GM23338 (cell line): ENCODE measurements at regions not wholly inside any gene's neighbourhood (a gene's known extent, or its start where the extent isn't known, plus 50 kb on each side); places are given as distances from the start of the nearest gene placed in this dataset.

Experiments used
- ATAC-seq: fragments of 200-7000 bp; cut with Tn5 transposase; 3 replicates; pipeline ENCODE4 v1.9.1; 2020
- DNase-seq: peaks from one replicate; pipeline ENCODE4 v3.0.0-alpha.2; 2015; ENCODE audit warnings: low spot score
- H2AFZ ChIP-seq: fragments of 200-600 bp; sonication (generic); 2 replicates; pipeline ENCODE4 v1.8.0; 2016; ENCODE audit warnings: antibody characterized with exemption, mild to moderate bottlenecking, moderate library complexity
- H3F3A ChIP-seq: fragments of 200-600 bp; sonication (generic); replicated peaks from 2 replicates; pipeline ENCODE4 v1.8.0; 2017; ENCODE audit warnings: antibody characterized with exemption, mixed run types, low read depth
- H3K27ac ChIP-seq: fragments of 200-600 bp; sonication (generic); 2 replicates; pipeline ENCODE4 v1.6.1; 2016; ENCODE audit warnings: low read depth
- H3K27me3 ChIP-seq: fragments of 200-600 bp; sonication (generic); 2 replicates; pipeline ENCODE4 v1.8.0; 2016; ENCODE audit warnings: mild to moderate bottlenecking, mixed run types, moderate library complexity; ENCODE audit not compliant: insufficient read depth
- H3K36me3 ChIP-seq: fragments of 200-600 bp; sonication (generic); 2 replicates; pipeline ENCODE4 v1.8.0; 2016; ENCODE audit warnings: mild to moderate bottlenecking; ENCODE audit not compliant: insufficient read depth
- H3K4me1 ChIP-seq: fragments of 200-600 bp; sonication (generic); 2 replicates; pipeline ENCODE4 v1.8.0; 2016; ENCODE audit warnings: mild to moderate bottlenecking, moderate library complexity; ENCODE audit not compliant: insufficient read depth
- H3K4me2 ChIP-seq: fragments of 200-600 bp; sonication (generic); 2 replicates; pipeline ENCODE4 v1.7.1; 2017; ENCODE audit warnings: mixed run types
- H3K4me3 ChIP-seq: fragments of 200-600 bp; sonication (generic); 2 replicates; pipeline ENCODE4 v1.6.1; 2016; ENCODE audit warnings: mixed run types
- H3K79me2 ChIP-seq: fragments of 200-600 bp; sonication (generic); replicated peaks from 2 replicates; pipeline ENCODE4 v1.8.0; 2017; ENCODE audit warnings: mild to moderate bottlenecking; ENCODE audit not compliant: insufficient read depth
- H3K9me2 ChIP-seq: fragments of 200-600 bp; sonication (generic); 2 replicates; pipeline ENCODE4 v1.8.0; 2017; ENCODE audit not compliant: insufficient read depth
- H4K20me1 ChIP-seq: fragments of 200-600 bp; sonication (generic); replicated peaks from 2 replicates; pipeline ENCODE4 v1.8.0; 2017; ENCODE audit warnings: mild to moderate bottlenecking; ENCODE audit not compliant: insufficient read depth
- H3K27ac Mint-ChIP-seq: 2 replicates; pipeline ENCODE4 v1.8.0; 2020; ENCODE audit warnings: inconsistent platforms, mild to moderate bottlenecking, moderate library complexity, mixed read lengths
- H3K27me3 Mint-ChIP-seq: 3 replicates; pipeline ENCODE4 v1.8.0; 2022; ENCODE audit warnings: low read depth, mild to moderate bottlenecking, moderate library complexity, mixed read lengths, inconsistent platforms; ENCODE audit not compliant: insufficient read depth, poor library complexity
- H3K36me3 Mint-ChIP-seq: 3 replicates; pipeline ENCODE4 v1.8.0; 2021; ENCODE audit warnings: low read depth, mild to moderate bottlenecking, inconsistent platforms, moderate library complexity, mixed read lengths
- H3K4me1 Mint-ChIP-seq: 3 replicates; pipeline ENCODE4 v1.8.0; 2020; ENCODE audit warnings: mild to moderate bottlenecking, inconsistent platforms, mixed read lengths
- H3K4me3 Mint-ChIP-seq: 3 replicates; pipeline ENCODE4 v1.8.0; 2021; ENCODE audit warnings: moderate library complexity, mild to moderate bottlenecking, inconsistent platforms, mixed read lengths
- H3K9me3 Mint-ChIP-seq: 3 replicates; pipeline ENCODE4 v1.8.0; 2020; ENCODE audit warnings: moderate library complexity, mild to moderate bottlenecking, inconsistent platforms, mixed read lengths
- CREB1 ChIP-seq: fragments of 250-450 bp; sonication (Bioruptor Pico); IDR thresholded peaks from 2 replicates; pipeline ENCODE4 v1.5.0; 2020; ENCODE audit warnings: low read depth, mild to moderate bottlenecking, moderate library complexity
- EZH2 ChIP-seq: fragments of 200-600 bp; sonication (generic); IDR thresholded peaks from one replicate; pipeline ENCODE4 v1.8.0; 2017; ENCODE audit warnings: antibody characterized with exemption, mild to moderate bottlenecking, low read depth; ENCODE audit not compliant: unreplicated experiment
- EZH2phosphoT487 ChIP-seq: fragments of 200-600 bp; sonication (generic); IDR thresholded peaks from one replicate; pipeline ENCODE4 v1.8.1; 2018; ENCODE audit warnings: antibody characterized with exemption; ENCODE audit not compliant: unreplicated experiment
- JUNB ChIP-seq: IDR thresholded peaks from one replicate; pipeline ENCODE4 v1.6.1; 2016; ENCODE audit warnings: antibody characterized with exemption; ENCODE audit not compliant: unreplicated experiment
- NANOG ChIP-seq: IDR thresholded peaks from 2 replicates; pipeline ENCODE4 v1.6.1; 2016; ENCODE audit warnings: antibody characterized with exemption, borderline replicate concordance
- POLR2AphosphoS5 ChIP-seq: IDR thresholded peaks from 2 replicates; pipeline ENCODE4 v1.6.1; 2016; ENCODE audit warnings: antibody characterized with exemption, low read depth
- STAT1 ChIP-seq: IDR thresholded peaks from one replicate; pipeline ENCODE4 v1.6.1; 2016; ENCODE audit warnings: antibody characterized with exemption; ENCODE audit not compliant: unreplicated experiment
- ZNF462 ChIP-seq: fragments of 250-450 bp; sonication (Bioruptor Pico); IDR thresholded peaks from 2 replicates; pipeline ENCODE4 v1.5.0; 2020; ENCODE audit warnings: mild to moderate bottlenecking, moderate library complexity
- TF ChIP-seq, protein P1 (sequence below), 2 experiments: fragments of 200-600 bp in 1 of 2; sonication (generic) in 1 of 2; conservative IDR thresholded peaks; 2 replicates each; pipeline versions ENCODE4 v1.5.1 to v1.6.1; 2016 to 2017; ENCODE audit warnings: antibody characterized with exemption in 2 of 2, low read depth in 2 of 2, mild to moderate bottlenecking in 2 of 2, moderate library complexity in 1 of 2

DNA sequence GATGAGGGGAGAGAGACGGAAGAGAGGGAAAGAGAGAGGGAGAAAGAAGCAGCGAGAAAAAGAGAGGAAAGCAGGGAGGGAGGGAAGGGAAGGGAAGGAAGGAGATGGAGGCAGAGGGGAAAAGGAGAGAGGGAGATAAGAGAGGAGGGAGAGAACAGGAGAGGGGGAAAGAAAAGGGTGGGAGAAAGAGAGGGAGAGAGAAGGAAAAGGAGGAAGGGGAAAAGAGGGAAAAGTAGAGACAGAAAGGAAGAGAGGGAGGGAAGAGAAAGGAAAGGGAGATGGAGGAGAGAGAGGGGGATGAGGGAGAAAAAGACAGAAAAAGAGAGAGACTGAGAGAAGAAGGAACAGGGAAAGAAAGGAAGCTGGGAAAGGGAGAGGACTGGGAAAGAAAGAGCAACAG, 814.4 kb downstream of the CDH11 start (continued):
- TF ChIP-seq ZNF462 (CRISPR knock-in tag) (no peak), CREB1 (CRISPR knock-in tag) (no peak), JUNB (no peak), EZH2 (no peak), POLR2AphosphoS5 (no peak), STAT1 (no peak), EZH2phosphoT487 (no peak)
- TF ChIP-seq, protein P1, sequence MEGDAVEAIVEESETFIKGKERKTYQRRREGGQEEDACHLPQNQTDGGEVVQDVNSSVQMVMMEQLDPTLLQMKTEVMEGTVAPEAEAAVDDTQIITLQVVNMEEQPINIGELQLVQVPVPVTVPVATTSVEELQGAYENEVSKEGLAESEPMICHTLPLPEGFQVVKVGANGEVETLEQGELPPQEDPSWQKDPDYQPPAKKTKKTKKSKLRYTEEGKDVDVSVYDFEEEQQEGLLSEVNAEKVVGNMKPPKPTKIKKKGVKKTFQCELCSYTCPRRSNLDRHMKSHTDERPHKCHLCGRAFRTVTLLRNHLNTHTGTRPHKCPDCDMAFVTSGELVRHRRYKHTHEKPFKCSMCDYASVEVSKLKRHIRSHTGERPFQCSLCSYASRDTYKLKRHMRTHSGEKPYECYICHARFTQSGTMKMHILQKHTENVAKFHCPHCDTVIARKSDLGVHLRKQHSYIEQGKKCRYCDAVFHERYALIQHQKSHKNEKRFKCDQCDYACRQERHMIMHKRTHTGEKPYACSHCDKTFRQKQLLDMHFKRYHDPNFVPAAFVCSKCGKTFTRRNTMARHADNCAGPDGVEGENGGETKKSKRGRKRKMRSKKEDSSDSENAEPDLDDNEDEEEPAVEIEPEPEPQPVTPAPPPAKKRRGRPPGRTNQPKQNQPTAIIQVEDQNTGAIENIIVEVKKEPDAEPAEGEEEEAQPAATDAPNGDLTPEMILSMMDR (conservative IDR thresholded peaks at IDR 0.05; ENCODE audit: low read depth in 2 of 2) = no peak

GRCh38 chr16:64305663-64306062, 816.2 kb downstream of the CDH11 start:
- Histone ChIP-seq H3K27me3 (no peaks in the 10 kb centered on the region), H4K20me1 (no peaks in the 10 kb centered on the region), H3K4me2 (no peak overlapping the region), H3K9me2 (peaks cover 5% of the 10 kb centered on the region; the same call in 1 of the 2 replicates), H3K27ac (no peak overlapping the region), H3K79me2 (no peaks in the 10 kb centered on the region), H3K36me3 (no peaks in the 10 kb centered on the region), H2AFZ (no peak overlapping the region), H3K4me1 (no peaks in the 10 kb centered on the region), H3F3A (no peaks in the 10 kb centered on the region), H3K4me3 (no peak overlapping the region)
- H3K4me3 Mint-ChIP-seq = no peak overlapping the region
- ATAC-seq (no peak), DNase-seq (no peak)
- H3K9me3 Mint-ChIP-seq = peaks cover 11% of the 10 kb centered on the region
- H3K27me3 Mint-ChIP-seq = peaks cover 2% of the 10 kb centered on the region
- H3K36me3 Mint-ChIP-seq = no peaks in the 10 kb centered on the region; the same call in 2 of the 3 replicates
- H3K27ac Mint-ChIP-seq = no peak overlapping the region
- H3K4me1 Mint-ChIP-seq = no peaks in the 10 kb centered on the region
- TF ChIP-seq ZNF462 (CRISPR knock-in tag) = no peak
- TF ChIP-seq NANOG = no peak
